MCF 10A (cell line): ENCODE measurements at regions not wholly inside any gene's neighbourhood (a gene's known extent, or its start where the extent isn't known, plus 50 kb on each side); places are given as distances from the start of the nearest gene placed in this dataset.
A peak's percentile ranks its signal among the peaks of the same experiment; 100 is the strongest.

Experiments
- BruUV-seq: library from RNA; stranded (reverse); fragments of 400-500 nt; replicated peaks from 2 replicates; lab custom pipeline; 2021; lab: Mats Ljungman, UMichigan
- CTCF ChIA-PET: fragments of 300-600 bp; sonication (Branson Sonifier 250); formaldehyde crosslinking; extraction: SDS; loops from one replicate; lab custom pipeline; 2021; ENCODE audit warnings: antibody characterized with exemption, inconsistent platforms; lab: Yijun Ruan, JAX
- POLR2A ChIA-PET: fragments of 300-600, 350-650 bp; sonication (Branson Sonifier 250); formaldehyde crosslinking; extraction: SDS; loops from one replicate; lab custom pipeline; 2020; ENCODE audit warnings: antibody characterized with exemption, inconsistent platforms; lab: Yijun Ruan, JAX
- DNase-seq: peaks from one replicate; pipeline ENCODE4 v3.0.0-alpha.2; 2018; ENCODE audit not compliant: unreplicated experiment
- H3K27ac Mint-ChIP-seq: one replicate; pipeline ENCODE4 v1.8.0; 2022; ENCODE audit warnings: mild to moderate bottlenecking, low read depth, mixed read lengths; ENCODE audit not compliant: unreplicated experiment
- H3K27me3 Mint-ChIP-seq: one replicate; pipeline ENCODE4 v1.8.0; 2022; ENCODE audit warnings: mixed read lengths; ENCODE audit not compliant: insufficient read depth, unreplicated experiment
- H3K36me3 Mint-ChIP-seq: one replicate; pipeline ENCODE4 v1.8.0; 2022; ENCODE audit warnings: mild to moderate bottlenecking, moderate library complexity, mixed read lengths; ENCODE audit not compliant: insufficient read depth, unreplicated experiment
- H3K4me1 Mint-ChIP-seq: one replicate; pipeline ENCODE4 v1.8.0; 2022; ENCODE audit warnings: mixed read lengths; ENCODE audit not compliant: insufficient read depth, unreplicated experiment
- H3K4me3 Mint-ChIP-seq: one replicate; pipeline ENCODE4 v1.8.0; 2022; ENCODE audit warnings: mild to moderate bottlenecking, moderate library complexity, mixed read lengths; ENCODE audit not compliant: unreplicated experiment
- H3K9me3 Mint-ChIP-seq: one replicate; pipeline ENCODE4 v1.8.0; 2022; ENCODE audit warnings: mixed read lengths; ENCODE audit not compliant: unreplicated experiment
- CTCF ChIP-seq: fragments of 200-600 bp; IDR thresholded peaks from one replicate; pipeline ENCODE4 v1.8.0; 2022; ENCODE audit warnings: antibody characterized with exemption, mild to moderate bottlenecking; ENCODE audit not compliant: unreplicated experiment
- intact Hi-C: fragments of 100-400 bp; cut with micrococcal nuclease; formaldehyde crosslinking; loops from 2 replicates; pipeline ENCODE4 v1.14.1; 2022

GRCh38 chr11:94705419-94705818 is 62.7 kb upstream of the AMOTL1 start:
- TF ChIP-seq CTCF: no peak
- Mint-ChIP-seq H3K4me1 (peaks cover 18% of the 10 kb centered on the region), H3K4me3 (peak overlapping the region; percentile 81), H3K27ac (peak overlapping the region; percentile 95), H3K27me3 (no peaks in the 10 kb centered on the region), H3K9me3 (no peaks in the 10 kb centered on the region), H3K36me3 (no peaks in the 10 kb centered on the region)
- DNase-seq: no peak
- POLR2A ChIA-PET: interaction anchor here (0.5 to 3.9 kb wide), 27 partner anchors 8 to 1084 kb away, joined by 3 to 62 read pairs (median 7); partner anchors contain the start of genes AMOTL1, CWC15, FAM76B and KDM4D
- intact Hi-C loops: loop anchor here (5.0 kb wide), 1 partner anchor 82 kb away; no protein-coding TSS in a partner anchor
- no TSS peak for BruUV-seq
- CTCF ChIA-PET: interaction anchor here (0.6 to 3.9 kb wide), 10 partner anchors 9 to 268 kb away, joined by 3 to 56 read pairs (median 4); partner anchors contain the start of genes CWC15 and KDM4D

GRCh38 chr11:94705891-94706615 is 62.1 kb upstream of the AMOTL1 start:
- DNase-seq: peak; percentile 83
- intact Hi-C loops: loop anchor here (1.0 to 5.0 kb wide), 5 partner anchors 21 to 83 kb away; no protein-coding TSS in a partner anchor
- H3K4me1 Mint-ChIP-seq: peaks cover 18% of the 10 kb centered on the region
- H3K27me3 Mint-ChIP-seq: no peaks in the 10 kb centered on the region
- no peaks in the 10 kb centered on the region for H3K36me3 Mint-ChIP-seq
- TF ChIP-seq CTCF: no peak
- ChIA-PET CTCF (interaction anchor here (0.6 to 3.9 kb wide), 32 partner anchors 9 to 540 kb away, joined by 3 to 56 read pairs (median 4); partner anchors contain the start of genes CWC15 and KDM4D), POLR2A (interaction anchor here (0.6 to 3.9 kb wide), 51 partner anchors 9 to 1683 kb away, joined by 3 to 62 read pairs (median 4); partner anchors contain the start of genes AMOTL1, CCDC82, CWC15 and FAM76B)
- no peaks in the 10 kb centered on the region for H3K9me3 Mint-ChIP-seq
- H3K27ac Mint-ChIP-seq: peak overlapping the region; percentile 95
- peak overlapping the region; percentile 81 for H3K4me3 Mint-ChIP-seq
- no TSS peak for BruUV-seq

- intact Hi-C loops: loop anchor here (5.0 kb wide), 1 partner anchor 79 kb away; no protein-coding TSS in a partner anchor
- ChIA-PET POLR2A (interaction anchor here (1.1 to 3.4 kb wide), 3 partner anchors 23 to 85 kb away, joined by 4 to 62 read pairs (median 27); partner anchors contain the start of gene AMOTL1), CTCF (interaction anchor here (0.6 to 3.9 kb wide), 4 partner anchors 18 to 390 kb away, joined by 3 to 56 read pairs (median 4); no protein-coding TSS in a partner anchor)
- no TSS peak for BruUV-seq
- DNase-seq: no peak
- Mint-ChIP-seq H3K9me3 (no peaks in the 10 kb centered on the region), H3K27ac (peak overlapping the region; percentile 95), H3K27me3 (no peaks in the 10 kb centered on the region), H3K4me1 (peaks cover 18% of the 10 kb centered on the region), H3K4me3 (peak overlapping the region; percentile 81), H3K36me3 (no peaks in the 10 kb centered on the region)
- TF ChIP-seq CTCF: no peak
Observed at GRCh38 chr11:94708176-94708575, 60.0 kb upstream of the AMOTL1 start.

GRCh38 chr11:94708642-94709041 is 59.5 kb upstream of the AMOTL1 start:
- TF ChIP-seq CTCF: no peak
- POLR2A ChIA-PET: interaction anchor here (1.1 kb wide), 1 partner anchor 23 kb away, joined by 4 read pairs; no protein-coding TSS in a partner anchor
- H3K4me1 Mint-ChIP-seq: peaks cover 18% of the 10 kb centered on the region
- no peaks in the 10 kb centered on the region for H3K36me3 Mint-ChIP-seq
- BruUV-seq: no TSS peak
- H3K27me3 Mint-ChIP-seq: no peaks in the 10 kb centered on the region
- intact Hi-C loops: loop anchor here (5.0 kb wide), 1 partner anchor 79 kb away; no protein-coding TSS in a partner anchor
- no peak overlapping the region for H3K4me3 Mint-ChIP-seq
- CTCF ChIA-PET: interaction anchor here (0.6 to 3.9 kb wide), 4 partner anchors 18 to 86 kb away, joined by 3 to 56 read pairs (median 4); no protein-coding TSS in a partner anchor
- no peaks in the 10 kb centered on the region for H3K9me3 Mint-ChIP-seq
- DNase-seq: no peak
- no peak overlapping the region for H3K27ac Mint-ChIP-seq
